HepG2 (cell line): ENCODE measurements at regions not wholly inside any gene's neighbourhood (a gene's known extent, or its start where the extent isn't known, plus 50 kb on each side); places are given as distances from the start of the nearest gene placed in this dataset.

ENCODE experiments used
- BHLHE40 ChIP-seq: IDR thresholded peaks from 2 replicates; pipeline ENCODE4 v1.6.1; 2011; ENCODE audit warnings: low read length, improper control_type of control experiment
- CTCF ChIP-seq: sonication (generic); formaldehyde crosslinking; IDR thresholded peaks from 2 replicates; pipeline ENCODE4 v1.5.0; 2020; ENCODE audit warnings: mild to moderate bottlenecking, missing genetic modification reagents, moderate library complexity
- FOXM1 ChIP-seq: sonication (generic); formaldehyde crosslinking; IDR thresholded peaks from 2 replicates; pipeline ENCODE4 v1.5.0; 2020; ENCODE audit warnings: missing genetic modification reagents
- HES4 ChIP-seq: sonication (generic); formaldehyde crosslinking; IDR thresholded peaks from 2 replicates; pipeline ENCODE4 v1.9.0; 2021; ENCODE audit warnings: mild to moderate bottlenecking, missing genetic modification reagents, borderline replicate concordance
- HOXA7 ChIP-seq: sonication (generic); formaldehyde crosslinking; IDR thresholded peaks from 2 replicates; pipeline ENCODE4 v1.8.1; 2022; ENCODE audit warnings: mild to moderate bottlenecking, missing genetic modification reagents, moderate library complexity
- JUND ChIP-seq: sonication (generic); formaldehyde crosslinking; IDR thresholded peaks from 2 replicates; pipeline ENCODE4 v1.8.0; 2022; ENCODE audit warnings: mild to moderate bottlenecking, missing genetic modification reagents
- MYC ChIP-seq: sonication (generic); formaldehyde crosslinking; IDR thresholded peaks from 2 replicates; pipeline ENCODE4 v1.9.0; 2021; ENCODE audit warnings: missing genetic modification reagents, borderline replicate concordance
- POLR2AphosphoS5 ChIP-seq: IDR thresholded peaks from 2 replicates; pipeline ENCODE4 v1.6.1; 2012; ENCODE audit warnings: low read depth, low read length
- PRDM10 ChIP-seq: sonication (generic); formaldehyde crosslinking; IDR thresholded peaks from 2 replicates; pipeline ENCODE4 v1.4.0; 2020; ENCODE audit warnings: low read depth, missing genetic modification reagents
- TFAP4 ChIP-seq: sonication (generic); IDR thresholded peaks from 2 replicates; pipeline ENCODE4 v1.6.1; 2016; ENCODE audit warnings: low read depth, borderline replicate concordance
- TOPORS ChIP-seq: sonication (generic); formaldehyde crosslinking; IDR thresholded peaks from 2 replicates; pipeline ENCODE4 v1.8.0; 2023; ENCODE audit warnings: mild to moderate bottlenecking, missing genetic modification reagents
- ZBTB38 ChIP-seq: sonication (generic); formaldehyde crosslinking; IDR thresholded peaks from 2 replicates; pipeline ENCODE4 v1.5.1; 2020; ENCODE audit warnings: mild to moderate bottlenecking, missing genetic modification reagents

GRCh38 chr10:35979116-35979515 is 337.0 kb upstream of the FZD8 start:
- TF ChIP-seq TOPORS (CRISPR knock-in tag): no peak
- no peak for TF ChIP-seq HOXA7 (CRISPR knock-in tag)
- no peak for TF ChIP-seq FOXM1 (CRISPR knock-in tag)
- TF ChIP-seq TFAP4: no peak
- no peak for TF ChIP-seq PRDM10 (CRISPR knock-in tag)
- TF ChIP-seq MYC (CRISPR knock-in tag): no peak
- no peak for TF ChIP-seq CTCF (CRISPR knock-in tag)
- no peak for TF ChIP-seq ZBTB38 (CRISPR knock-in tag)
- no peak for TF ChIP-seq BHLHE40
- no peak for TF ChIP-seq HES4
- no peak for TF ChIP-seq POLR2AphosphoS5
- no peak for TF ChIP-seq JUND
